Fibroblast of lung (primary cell): ENCODE measurements at regions not wholly inside any gene's neighbourhood (a gene's known extent, or its start where the extent isn't known, plus 50 kb on each side); places are given as distances from the start of the nearest gene placed in this dataset.

Source experiments
- CTCF ChIP-seq, 2 donors: IDR thresholded peaks in 1 of 2; conservative IDR thresholded peaks in 1 of 2; 1 replicate in 1 of 2; 2 replicates in 1 of 2; pipeline ENCODE4 v1.5.1; 2011 to 2012; ENCODE audit warnings: low read length in 2 of 2, control low read depth in 1 of 2, inconsistent platforms in 1 of 2, low read depth in 1 of 2, mild to moderate bottlenecking in 1 of 2
- EZH2 ChIP-seq: IDR thresholded peaks from 2 replicates; pipeline ENCODE4 v1.5.1; 2012; ENCODE audit warnings: low read length, control low read depth, mild to moderate bottlenecking; ENCODE audit errors: missing control alignments

- TF ChIP-seq CTCF (conservative IDR thresholded peaks at IDR 0.05 in 1 of 2, IDR thresholded peaks at IDR 0.05 in 1 of 2; ENCODE audit: low read depth in 1 of 2, low read length in 2 of 2), result no peak
- TF ChIP-seq EZH2, result no peak
These were observed 330.5 kb upstream of the PRKX start for GRCh38 chrX:4043951-4044350.
